Right renal pelvis (tissue), 4 donors: ENCODE measurements at regions not wholly inside any gene's neighbourhood (a gene's known extent, or its start where the extent isn't known, plus 50 kb on each side); places are given as distances from the start of the nearest gene placed in this dataset.

Experiments used
- DNase-seq, 4 donors: peaks; one replicate each; pipeline ENCODE4 v3.0.0-alpha.2; 2013; ENCODE audit warnings: low read depth in 4 of 4, low spot score in 3 of 4, missing footprints in 1 of 4

- no peak for DNase-seq
Observed at GRCh38 chr18:64233851-64234250, 85.0 kb upstream of the LINC00305 start.

- DNase-seq, result no peak
Observed at GRCh38 chr18:64220941-64221340, 72.1 kb upstream of the LINC00305 start.

DNA sequence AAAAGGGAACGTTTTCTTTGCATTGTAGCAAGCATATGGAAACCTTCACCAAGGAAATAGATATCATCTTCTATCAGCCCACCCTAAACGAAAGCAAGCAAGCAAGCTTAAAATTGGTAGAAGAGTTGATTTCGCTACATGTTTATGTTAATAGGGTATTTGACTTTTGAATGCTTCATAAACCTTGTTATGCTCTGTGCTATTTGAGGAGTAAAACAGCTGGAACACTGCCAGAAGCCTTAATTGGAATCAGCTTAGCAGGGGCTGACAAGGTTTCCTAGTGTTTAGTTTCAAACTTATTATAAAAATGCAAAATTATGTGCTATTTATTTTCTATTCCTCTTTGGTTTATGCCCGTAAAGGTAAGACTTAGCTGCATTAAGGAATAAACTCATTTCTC lies 70.6 kb upstream of the LINC00305 start:
- DNase-seq, result peak in 3 of 4 donors; percentile 46 to 65 (median 65)

DNA sequence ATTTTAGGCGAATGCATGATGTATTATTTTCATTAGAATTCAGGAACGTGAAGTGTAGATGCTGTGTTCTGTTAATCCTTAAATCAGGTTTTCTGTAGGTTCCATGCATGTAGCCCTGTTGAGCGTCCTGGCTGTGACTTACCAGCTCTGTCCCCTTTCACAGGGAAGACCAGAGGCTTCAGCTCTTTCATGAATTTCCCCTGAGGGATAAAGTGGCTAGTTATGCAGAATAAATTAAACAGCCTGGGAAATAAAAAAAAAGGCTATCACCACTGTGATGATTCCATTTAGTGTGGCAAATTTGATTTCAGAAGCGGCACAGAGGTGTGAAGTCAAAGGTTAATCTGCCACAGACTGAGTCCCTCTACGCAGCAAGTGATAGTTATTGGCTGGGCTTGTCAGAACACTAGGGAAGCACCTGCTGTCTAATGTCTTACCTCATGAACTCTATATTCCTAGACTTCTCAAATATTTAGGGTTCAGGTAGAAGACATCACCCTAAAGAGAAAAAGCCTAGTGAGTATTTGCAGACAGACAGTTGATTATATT lies 61.6 kb upstream of the LINC00305 start:
- DNase-seq, result no peak

DNA sequence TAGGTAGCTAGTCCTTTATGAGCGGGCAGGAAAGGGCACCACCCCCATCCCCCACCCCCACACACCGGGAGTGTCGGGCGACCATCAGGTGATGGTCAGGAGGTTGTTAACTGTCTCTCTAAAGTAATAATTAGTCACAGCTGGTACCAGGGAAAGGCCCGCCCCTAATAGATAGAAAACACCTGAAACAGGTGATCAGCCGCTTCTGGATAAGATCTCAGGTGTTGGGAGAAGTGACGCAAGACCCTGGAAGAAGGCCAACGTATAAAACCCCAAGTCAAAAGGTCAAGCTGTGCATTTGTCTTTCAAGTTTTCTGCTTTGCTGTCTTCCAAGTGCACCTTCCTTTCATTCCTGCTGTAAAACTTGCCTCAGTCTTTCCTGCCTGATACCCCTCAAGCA lies 59.6 kb upstream of the LINC00305 start:
- DNase-seq, result no peak

GRCh38 chr18:64207820-64208219 lies 58.9 kb upstream of the LINC00305 start:
- no peak for DNase-seq

DNA sequence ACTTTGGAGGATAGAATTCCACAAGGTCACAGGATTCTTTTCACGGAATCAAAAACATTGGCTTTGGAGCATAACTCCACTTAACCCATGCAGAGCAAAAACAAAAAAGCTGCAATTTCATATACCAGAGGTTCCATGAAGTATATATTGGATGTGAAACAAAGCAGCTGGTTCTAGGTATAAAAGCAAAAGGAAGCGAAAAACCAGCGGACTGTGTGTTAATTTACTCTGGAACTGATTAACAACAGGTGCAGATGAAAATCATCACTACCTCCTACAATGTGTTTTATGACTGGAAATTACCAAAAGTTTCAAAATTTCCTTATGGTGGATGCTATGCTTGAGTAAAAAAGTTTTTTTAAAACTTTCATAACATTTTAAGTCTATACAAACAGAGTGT lies 54.4 kb upstream of the LINC00305 start:
- DNase-seq, result no peak

- no peak for DNase-seq
Observed at GRCh38 chr18:64202863-64203262, 54.0 kb upstream of the LINC00305 start.

DNA sequence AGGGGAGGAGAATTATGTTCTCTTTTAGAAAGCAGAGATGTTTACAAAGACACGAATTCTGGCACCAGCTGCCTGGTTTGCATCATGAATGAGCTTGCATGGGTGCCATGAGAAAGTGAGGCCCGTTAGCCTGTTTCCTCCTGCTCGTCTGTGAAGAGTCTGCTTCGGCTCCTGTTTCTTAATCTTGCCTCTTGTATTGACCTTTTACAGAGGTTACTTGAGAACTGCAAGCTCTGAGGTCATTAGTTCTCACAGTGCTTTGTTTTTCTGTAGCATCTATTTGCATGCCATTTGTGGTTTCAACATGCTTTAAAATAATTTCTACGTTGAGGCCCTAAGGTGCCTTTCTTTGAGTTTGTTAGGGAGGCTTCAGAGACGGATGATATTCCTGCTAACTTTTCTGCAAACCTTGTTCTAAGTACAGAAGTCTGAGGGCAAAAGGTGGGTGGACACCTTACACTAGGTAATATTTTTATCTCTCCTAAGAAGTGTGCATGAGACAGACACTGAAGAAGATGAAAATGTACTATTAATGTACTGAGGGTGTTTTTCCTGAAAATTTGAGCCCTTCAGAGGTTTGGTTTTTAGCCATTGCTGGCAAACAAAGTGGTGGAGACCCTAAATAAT lies 53.4 kb upstream of the LINC00305 start:
- no peak for DNase-seq

GRCh38 chr18:64201781-64202180 lies 52.9 kb upstream of the LINC00305 start:
- DNase-seq, result no peak

GRCh38 chr18:64199581-64199980 lies 50.7 kb upstream of the LINC00305 start:
- DNase-seq, result no peak
